ENCODE measurements at regions not wholly inside any gene's neighbourhood (a gene's known extent, or its start where the extent isn't known, plus 50 kb on each side); places are given as distances from the start of the nearest gene placed in this dataset.

DNA sequence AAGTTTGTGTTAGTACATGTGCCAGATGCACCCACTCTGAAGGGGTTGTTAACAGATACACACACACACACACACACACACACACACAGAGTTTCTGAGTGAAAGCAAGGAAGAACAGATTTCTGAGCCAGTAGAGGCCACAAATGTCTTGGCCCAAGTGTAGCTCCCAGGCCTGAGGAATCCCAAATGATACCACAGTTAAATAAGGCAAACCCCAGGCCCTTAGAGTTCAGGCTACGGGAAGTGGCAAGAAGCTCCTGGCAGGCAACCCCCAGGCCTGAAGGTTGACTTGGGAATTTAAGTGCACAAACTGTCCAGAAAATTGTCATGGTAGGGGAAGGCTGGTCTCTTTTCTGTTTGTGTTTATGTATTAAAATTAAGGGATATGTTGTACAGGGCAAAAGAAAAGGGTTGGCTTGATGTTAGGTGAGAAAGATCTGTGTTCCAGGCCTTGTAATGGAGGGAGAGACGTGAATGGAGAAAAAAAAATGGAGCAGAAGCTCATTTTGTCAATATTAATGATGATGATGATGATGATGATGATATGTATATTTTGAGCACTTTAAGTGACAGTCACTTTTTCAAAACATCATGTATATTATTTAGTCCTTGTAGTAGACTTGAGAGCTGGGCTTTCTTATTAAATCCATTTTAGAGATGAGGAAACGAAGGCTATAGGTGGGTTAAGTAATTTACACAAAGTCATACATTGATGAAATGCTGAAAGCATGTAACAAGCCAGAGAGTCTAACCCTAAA lies 317.0 kb upstream of the JAG1 start:
- TF ChIP-seq, protein P1, sequence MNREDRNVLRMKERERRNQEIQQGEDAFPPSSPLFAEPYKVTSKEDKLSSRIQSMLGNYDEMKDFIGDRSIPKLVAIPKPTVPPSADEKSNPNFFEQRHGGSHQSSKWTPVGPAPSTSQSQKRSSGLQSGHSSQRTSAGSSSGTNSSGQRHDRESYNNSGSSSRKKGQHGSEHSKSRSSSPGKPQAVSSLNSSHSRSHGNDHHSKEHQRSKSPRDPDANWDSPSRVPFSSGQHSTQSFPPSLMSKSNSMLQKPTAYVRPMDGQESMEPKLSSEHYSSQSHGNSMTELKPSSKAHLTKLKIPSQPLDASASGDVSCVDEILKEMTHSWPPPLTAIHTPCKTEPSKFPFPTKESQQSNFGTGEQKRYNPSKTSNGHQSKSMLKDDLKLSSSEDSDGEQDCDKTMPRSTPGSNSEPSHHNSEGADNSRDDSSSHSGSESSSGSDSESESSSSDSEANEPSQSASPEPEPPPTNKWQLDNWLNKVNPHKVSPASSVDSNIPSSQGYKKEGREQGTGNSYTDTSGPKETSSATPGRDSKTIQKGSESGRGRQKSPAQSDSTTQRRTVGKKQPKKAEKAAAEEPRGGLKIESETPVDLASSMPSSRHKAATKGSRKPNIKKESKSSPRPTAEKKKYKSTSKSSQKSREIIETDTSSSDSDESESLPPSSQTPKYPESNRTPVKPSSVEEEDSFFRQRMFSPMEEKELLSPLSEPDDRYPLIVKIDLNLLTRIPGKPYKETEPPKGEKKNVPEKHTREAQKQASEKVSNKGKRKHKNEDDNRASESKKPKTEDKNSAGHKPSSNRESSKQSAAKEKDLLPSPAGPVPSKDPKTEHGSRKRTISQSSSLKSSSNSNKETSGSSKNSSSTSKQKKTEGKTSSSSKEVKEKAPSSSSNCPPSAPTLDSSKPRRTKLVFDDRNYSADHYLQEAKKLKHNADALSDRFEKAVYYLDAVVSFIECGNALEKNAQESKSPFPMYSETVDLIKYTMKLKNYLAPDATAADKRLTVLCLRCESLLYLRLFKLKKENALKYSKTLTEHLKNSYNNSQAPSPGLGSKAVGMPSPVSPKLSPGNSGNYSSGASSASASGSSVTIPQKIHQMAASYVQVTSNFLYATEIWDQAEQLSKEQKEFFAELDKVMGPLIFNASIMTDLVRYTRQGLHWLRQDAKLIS (CRISPR knock-in tag; IDR thresholded peaks at IDR 0.05; ENCODE audit: borderline replicate concordance): no peak
- TF ChIP-seq, protein P2, sequence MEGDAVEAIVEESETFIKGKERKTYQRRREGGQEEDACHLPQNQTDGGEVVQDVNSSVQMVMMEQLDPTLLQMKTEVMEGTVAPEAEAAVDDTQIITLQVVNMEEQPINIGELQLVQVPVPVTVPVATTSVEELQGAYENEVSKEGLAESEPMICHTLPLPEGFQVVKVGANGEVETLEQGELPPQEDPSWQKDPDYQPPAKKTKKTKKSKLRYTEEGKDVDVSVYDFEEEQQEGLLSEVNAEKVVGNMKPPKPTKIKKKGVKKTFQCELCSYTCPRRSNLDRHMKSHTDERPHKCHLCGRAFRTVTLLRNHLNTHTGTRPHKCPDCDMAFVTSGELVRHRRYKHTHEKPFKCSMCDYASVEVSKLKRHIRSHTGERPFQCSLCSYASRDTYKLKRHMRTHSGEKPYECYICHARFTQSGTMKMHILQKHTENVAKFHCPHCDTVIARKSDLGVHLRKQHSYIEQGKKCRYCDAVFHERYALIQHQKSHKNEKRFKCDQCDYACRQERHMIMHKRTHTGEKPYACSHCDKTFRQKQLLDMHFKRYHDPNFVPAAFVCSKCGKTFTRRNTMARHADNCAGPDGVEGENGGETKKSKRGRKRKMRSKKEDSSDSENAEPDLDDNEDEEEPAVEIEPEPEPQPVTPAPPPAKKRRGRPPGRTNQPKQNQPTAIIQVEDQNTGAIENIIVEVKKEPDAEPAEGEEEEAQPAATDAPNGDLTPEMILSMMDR (IDR thresholded peaks at IDR 0.05): no peak
- TF ChIP-seq FOXP1 (CRISPR knock-in tag; IDR thresholded peaks at IDR 0.05; ENCODE audit: borderline replicate concordance) (no peak), JUN (CRISPR knock-in tag; IDR thresholded peaks at IDR 0.05) (no peak), NR1H2 (CRISPR knock-in tag; IDR thresholded peaks at IDR 0.05) (no peak), ESRRA (CRISPR knock-in tag; IDR thresholded peaks at IDR 0.05; ENCODE audit: borderline replicate concordance) (no peak), ZNF121 (CRISPR knock-in tag; IDR thresholded peaks at IDR 0.05) (no peak), NR3C1 (CRISPR knock-in tag; conservative IDR thresholded peaks at IDR 0.05; ENCODE audit: low read depth) (no peak)
- TF ChIP-seq, protein P3, sequence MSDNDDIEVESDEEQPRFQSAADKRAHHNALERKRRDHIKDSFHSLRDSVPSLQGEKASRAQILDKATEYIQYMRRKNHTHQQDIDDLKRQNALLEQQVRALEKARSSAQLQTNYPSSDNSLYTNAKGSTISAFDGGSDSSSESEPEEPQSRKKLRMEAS (CRISPR knock-in tag; IDR thresholded peaks at IDR 0.05): no peak
- TF ChIP-seq, protein P4, sequence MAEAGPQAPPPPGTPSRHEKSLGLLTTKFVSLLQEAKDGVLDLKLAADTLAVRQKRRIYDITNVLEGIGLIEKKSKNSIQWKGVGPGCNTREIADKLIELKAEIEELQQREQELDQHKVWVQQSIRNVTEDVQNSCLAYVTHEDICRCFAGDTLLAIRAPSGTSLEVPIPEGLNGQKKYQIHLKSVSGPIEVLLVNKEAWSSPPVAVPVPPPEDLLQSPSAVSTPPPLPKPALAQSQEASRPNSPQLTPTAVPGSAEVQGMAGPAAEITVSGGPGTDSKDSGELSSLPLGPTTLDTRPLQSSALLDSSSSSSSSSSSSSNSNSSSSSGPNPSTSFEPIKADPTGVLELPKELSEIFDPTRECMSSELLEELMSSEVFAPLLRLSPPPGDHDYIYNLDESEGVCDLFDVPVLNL (CRISPR knock-in tag; IDR thresholded peaks at IDR 0.05; ENCODE audit: borderline replicate concordance, low read depth): no peak
